ENCODE measurements at regions not wholly inside any gene's neighbourhood (a gene's known extent, or its start where the extent isn't known, plus 50 kb on each side); places are given as distances from the start of the nearest gene placed in this dataset.
"Not testable (repeated sequence)": the region's sequence is repeated elsewhere in the genome, so short reads cannot be mapped to it uniquely, and the experiment has no call there.

- ATAC-seq (no peak), DNase-seq (no peak)
- H3K4me3 Mint-ChIP-seq: no peak overlapping the region
- peaks cover 32% of the 10 kb centered on the region for H3K27me3 Mint-ChIP-seq (ENCODE audit: low read depth)
- no peaks in the 10 kb centered on the region for H3K4me1 Mint-ChIP-seq (ENCODE audit: low read depth)
- no peaks in the 10 kb centered on the region for H3K36me3 Mint-ChIP-seq (ENCODE audit: insufficient read depth)
- no peaks in the 10 kb centered on the region for H3K9me3 Mint-ChIP-seq
Measured at GRCh38 chr17:62322313-62322712, 58.0 kb upstream of the EFCAB3 start.

- H3K36me3 Mint-ChIP-seq (ENCODE audit: insufficient read depth): no peaks in the 10 kb centered on the region
- no peaks in the 10 kb centered on the region for H3K9me3 Mint-ChIP-seq
- ATAC-seq (no peak), DNase-seq (no peak)
- no peak overlapping the region for H3K4me3 Mint-ChIP-seq
- peaks cover 39% of the 10 kb centered on the region for H3K27me3 Mint-ChIP-seq (ENCODE audit: low read depth)
- H3K4me1 Mint-ChIP-seq (ENCODE audit: low read depth): no peaks in the 10 kb centered on the region
Measured at GRCh38 chr17:62321451-62321850, 58.9 kb upstream of the EFCAB3 start.

GRCh38 chr17:62319846-62320245 lies 60.5 kb upstream of the EFCAB3 start:
- no peak for ATAC-seq
- H3K36me3 Mint-ChIP-seq (ENCODE audit: insufficient read depth): no peaks in the 10 kb centered on the region
- no peak for DNase-seq
- H3K4me1 Mint-ChIP-seq (ENCODE audit: low read depth): no peaks in the 10 kb centered on the region
- no peaks in the 10 kb centered on the region for H3K9me3 Mint-ChIP-seq
- peaks cover 48% of the 10 kb centered on the region for H3K27me3 Mint-ChIP-seq (ENCODE audit: low read depth)
- H3K4me3 Mint-ChIP-seq: no peak overlapping the region

GRCh38 chr17:62309396-62309795 lies 71.0 kb upstream of the EFCAB3 start:
- DNase-seq (no peak), ATAC-seq (no peak)
- H3K27me3 Mint-ChIP-seq (ENCODE audit: low read depth): peaks cover 46% of the 10 kb centered on the region
- no peak overlapping the region for H3K4me3 Mint-ChIP-seq
- no peaks in the 10 kb centered on the region for H3K4me1 Mint-ChIP-seq (ENCODE audit: low read depth)
- H3K9me3 Mint-ChIP-seq: peaks cover 5% of the 10 kb centered on the region
- no peaks in the 10 kb centered on the region for H3K36me3 Mint-ChIP-seq (ENCODE audit: insufficient read depth)

GRCh38 chr17:62307196-62307595 lies 73.2 kb upstream of the EFCAB3 start:
- H3K27me3 Mint-ChIP-seq (ENCODE audit: low read depth): peaks cover 43% of the 10 kb centered on the region
- H3K9me3 Mint-ChIP-seq: peaks cover 5% of the 10 kb centered on the region
- DNase-seq: no peak
- no peak for ATAC-seq
- H3K4me3 Mint-ChIP-seq: no peak overlapping the region
- H3K36me3 Mint-ChIP-seq (ENCODE audit: insufficient read depth): no peaks in the 10 kb centered on the region
- H3K4me1 Mint-ChIP-seq (ENCODE audit: low read depth): no peaks in the 10 kb centered on the region

- no peak for ATAC-seq
- DNase-seq: no peak
- peaks cover 5% of the 10 kb centered on the region for H3K9me3 Mint-ChIP-seq
- no peaks in the 10 kb centered on the region for H3K4me1 Mint-ChIP-seq (ENCODE audit: low read depth)
- no peaks in the 10 kb centered on the region for H3K36me3 Mint-ChIP-seq (ENCODE audit: insufficient read depth)
- peaks cover 30% of the 10 kb centered on the region for H3K27me3 Mint-ChIP-seq (ENCODE audit: low read depth)
- no peak overlapping the region for H3K4me3 Mint-ChIP-seq
Measured at GRCh38 chr17:62303476-62303875, 76.9 kb upstream of the EFCAB3 start.

GRCh38 chr17:62300697-62301096 lies 79.7 kb upstream of the EFCAB3 start:
- H3K9me3 Mint-ChIP-seq: peaks cover 5% of the 10 kb centered on the region
- no peak overlapping the region for H3K4me3 Mint-ChIP-seq
- H3K4me1 Mint-ChIP-seq (ENCODE audit: low read depth): no peaks in the 10 kb centered on the region

GRCh38 chr17:62275290-62275689 lies 105.1 kb upstream of the EFCAB3 start:
- not testable (repeated sequence) for H3K36me3 Mint-ChIP-seq (ENCODE audit: insufficient read depth); H3K4me1 Mint-ChIP-seq (ENCODE audit: low read depth); H3K4me3 Mint-ChIP-seq; DNase-seq; ATAC-seq; H3K9me3 Mint-ChIP-seq; H3K27me3 Mint-ChIP-seq (ENCODE audit: low read depth)

More at GRCh38 chr17:62300697-62301096, 79.7 kb upstream of the EFCAB3 start:
- no peaks in the 10 kb centered on the region for H3K36me3 Mint-ChIP-seq (ENCODE audit: insufficient read depth)
- ATAC-seq (no peak), DNase-seq (no peak)
- peaks cover 17% of the 10 kb centered on the region for H3K27me3 Mint-ChIP-seq (ENCODE audit: low read depth)

GRCh38 chr17:62268361-62268760 lies 112.0 kb upstream of the EFCAB3 start:
- ATAC-seq; H3K36me3 Mint-ChIP-seq (ENCODE audit: insufficient read depth); H3K27me3 Mint-ChIP-seq (ENCODE audit: low read depth): not testable (repeated sequence)

GRCh38 chr17:62264974-62265373 lies 115.4 kb upstream of the EFCAB3 start:
- H3K27me3 Mint-ChIP-seq (ENCODE audit: low read depth); ATAC-seq; H3K4me3 Mint-ChIP-seq; H3K4me1 Mint-ChIP-seq (ENCODE audit: low read depth); H3K36me3 Mint-ChIP-seq (ENCODE audit: insufficient read depth); H3K9me3 Mint-ChIP-seq; DNase-seq: not testable (repeated sequence)

More at GRCh38 chr17:62268361-62268760, 112.0 kb upstream of the EFCAB3 start:
- not testable (repeated sequence) for H3K4me1 Mint-ChIP-seq (ENCODE audit: low read depth); H3K9me3 Mint-ChIP-seq; H3K4me3 Mint-ChIP-seq; DNase-seq

- not testable (repeated sequence) for H3K36me3 Mint-ChIP-seq (ENCODE audit: insufficient read depth); ATAC-seq; DNase-seq; H3K27me3 Mint-ChIP-seq (ENCODE audit: low read depth); H3K4me3 Mint-ChIP-seq; H3K4me1 Mint-ChIP-seq (ENCODE audit: low read depth); H3K9me3 Mint-ChIP-seq
Measured at GRCh38 chr17:62255791-62256190, 124.6 kb upstream of the EFCAB3 start.

GRCh38 chr17:62242076-62242475 lies 138.3 kb upstream of the EFCAB3 start:
- H3K4me1 Mint-ChIP-seq (ENCODE audit: low read depth); ATAC-seq; H3K27me3 Mint-ChIP-seq (ENCODE audit: low read depth); H3K9me3 Mint-ChIP-seq; H3K36me3 Mint-ChIP-seq (ENCODE audit: insufficient read depth); DNase-seq; H3K4me3 Mint-ChIP-seq: not testable (repeated sequence)

- not testable (repeated sequence) for H3K4me1 Mint-ChIP-seq (ENCODE audit: low read depth); H3K9me3 Mint-ChIP-seq; H3K36me3 Mint-ChIP-seq (ENCODE audit: insufficient read depth); DNase-seq; ATAC-seq; H3K27me3 Mint-ChIP-seq (ENCODE audit: low read depth); H3K4me3 Mint-ChIP-seq
Measured at GRCh38 chr17:62239569-62239968, 140.8 kb upstream of the EFCAB3 start.

GRCh38 chr17:62238551-62239338 lies 141.6 kb upstream of the EFCAB3 start:
- not testable (repeated sequence) for ATAC-seq; H3K4me1 Mint-ChIP-seq (ENCODE audit: low read depth); H3K4me3 Mint-ChIP-seq; H3K36me3 Mint-ChIP-seq (ENCODE audit: insufficient read depth); DNase-seq; H3K27me3 Mint-ChIP-seq (ENCODE audit: low read depth); H3K9me3 Mint-ChIP-seq

- H3K36me3 Mint-ChIP-seq (ENCODE audit: insufficient read depth): not testable (repeated sequence)
Measured at GRCh38 chr17:62233822-62234481, 146.4 kb upstream of the EFCAB3 start.

More at GRCh38 chr17:62233822-62234481, 146.4 kb upstream of the EFCAB3 start:
- H3K27me3 Mint-ChIP-seq (ENCODE audit: low read depth); H3K4me3 Mint-ChIP-seq; H3K9me3 Mint-ChIP-seq; H3K4me1 Mint-ChIP-seq (ENCODE audit: low read depth); DNase-seq; ATAC-seq: not testable (repeated sequence)
